ENCODE measurements at regions not wholly inside any gene's neighbourhood (a gene's known extent, or its start where the extent isn't known, plus 50 kb on each side); places are given as distances from the start of the nearest gene placed in this dataset.
"Not testable (repeated sequence)": the region's sequence is repeated elsewhere in the genome, so short reads cannot be mapped to it uniquely, and the experiment has no call there.

DNA sequence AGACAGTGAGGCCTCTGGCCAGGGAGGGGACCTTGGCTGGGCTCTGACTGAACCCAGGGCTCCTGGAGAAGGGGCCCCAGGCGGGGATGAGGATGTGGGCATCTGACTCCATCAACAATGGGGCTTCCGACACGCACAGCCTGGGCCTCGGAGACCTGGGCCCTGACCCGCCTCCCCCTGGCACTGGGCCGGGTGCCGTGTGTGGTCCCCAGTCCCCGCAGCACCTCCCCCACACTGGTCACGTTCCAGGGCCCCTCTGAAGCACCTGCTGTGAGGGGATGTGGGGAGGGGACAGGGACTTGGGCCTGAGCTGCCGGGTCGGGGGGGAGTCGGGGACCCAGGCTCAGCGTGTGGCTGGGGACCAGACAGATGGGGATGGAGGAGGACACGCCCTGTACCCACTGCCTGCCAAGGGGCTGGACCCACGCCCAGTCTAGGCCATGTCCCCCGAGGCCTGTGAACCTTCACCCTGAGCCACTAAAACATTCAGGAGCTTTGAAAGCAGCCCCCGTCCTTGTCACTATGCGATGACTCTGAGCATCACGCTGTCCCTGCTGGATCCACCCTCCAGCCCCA lies 165.8 kb downstream of the TMEM121 start:
- DNase-seq (ENCODE audit: low read depth), result not testable (repeated sequence)

DNA sequence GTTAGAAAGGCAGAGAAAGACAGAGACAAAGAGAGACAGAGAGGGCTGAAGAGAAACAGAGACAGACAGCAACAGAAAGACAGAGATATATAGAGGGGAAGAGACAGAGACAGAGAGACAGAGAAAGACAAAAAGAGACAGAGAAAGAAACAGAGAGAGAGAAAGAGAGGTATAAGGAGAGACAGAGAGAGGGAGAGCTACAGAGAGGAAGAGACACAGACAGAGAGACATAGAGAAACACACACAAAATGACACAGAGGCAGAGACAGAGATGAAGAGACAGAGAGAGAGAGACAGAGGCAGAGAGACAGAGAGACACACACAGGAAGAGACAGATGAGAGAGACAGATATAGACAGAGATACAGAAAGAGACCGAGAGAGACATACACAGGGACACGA lies 168.6 kb downstream of the TMEM121 start:
- no peak for DNase-seq (ENCODE audit: low read depth)

DNA sequence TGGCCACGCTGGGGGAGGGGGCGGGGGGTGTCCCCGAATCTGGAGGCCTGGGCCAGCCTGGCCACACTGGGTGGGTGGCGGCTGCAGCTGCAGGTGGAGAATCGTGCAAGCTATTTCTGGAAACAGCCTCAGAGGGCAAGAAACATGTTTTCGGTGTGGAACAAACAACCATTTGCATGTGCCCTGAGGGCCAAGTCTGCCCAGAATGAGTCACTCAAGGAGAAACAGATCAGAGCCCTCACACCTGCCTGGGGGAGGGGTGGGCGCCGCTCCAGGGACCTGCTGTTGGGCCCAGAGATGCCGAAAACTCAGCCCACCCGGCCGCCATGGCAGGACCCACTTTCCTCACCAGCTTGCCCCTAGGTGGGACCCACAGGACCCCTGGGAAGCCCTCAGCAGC lies 170.0 kb downstream of the TMEM121 start:
- DNase-seq (ENCODE audit: low read depth), result not testable (repeated sequence)

DNA sequence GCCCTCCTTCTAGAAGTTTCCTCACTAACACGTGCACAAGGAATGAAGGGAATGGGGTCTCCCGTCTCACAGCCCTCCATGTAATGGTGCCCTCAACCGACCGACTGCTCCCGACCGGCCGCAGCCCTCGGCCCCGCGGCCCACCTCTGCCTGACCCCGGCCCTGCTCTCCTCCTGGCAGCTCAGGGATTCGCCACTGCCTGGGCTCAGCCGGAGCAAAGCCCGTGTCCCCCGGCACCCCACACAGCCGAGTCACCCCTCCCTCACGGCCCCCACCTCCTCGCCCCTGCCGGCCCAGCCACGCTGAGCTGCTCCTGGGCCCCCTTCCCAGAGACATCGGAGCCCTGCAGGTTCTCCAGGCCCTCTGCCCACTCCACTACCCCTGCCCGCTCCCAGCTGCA lies 171.0 kb downstream of the TMEM121 start:
- DNase-seq (ENCODE audit: low read depth), result not testable (repeated sequence)

DNA sequence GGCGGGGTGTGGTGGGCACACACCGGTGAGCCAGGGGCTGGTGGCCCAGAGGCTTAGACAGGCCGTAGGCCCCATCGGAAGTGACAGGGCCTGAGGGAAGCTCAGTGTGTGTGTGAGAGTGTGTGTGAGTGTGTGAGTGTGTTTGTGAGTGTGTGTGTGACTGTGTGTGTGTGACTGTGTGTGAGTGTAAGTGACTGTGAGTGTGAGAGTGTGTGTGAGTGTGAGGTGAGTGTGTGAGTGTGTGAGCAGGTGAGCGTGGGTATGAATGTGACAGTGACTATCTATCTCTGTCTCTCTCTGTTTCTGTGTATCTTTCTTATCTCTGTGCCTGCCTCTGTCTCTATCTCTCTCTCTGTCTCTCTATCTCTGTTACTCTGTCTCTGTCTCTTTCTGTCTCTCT lies 171.6 kb downstream of the TMEM121 start:
- DNase-seq (ENCODE audit: low read depth), result not testable (repeated sequence)

DNA sequence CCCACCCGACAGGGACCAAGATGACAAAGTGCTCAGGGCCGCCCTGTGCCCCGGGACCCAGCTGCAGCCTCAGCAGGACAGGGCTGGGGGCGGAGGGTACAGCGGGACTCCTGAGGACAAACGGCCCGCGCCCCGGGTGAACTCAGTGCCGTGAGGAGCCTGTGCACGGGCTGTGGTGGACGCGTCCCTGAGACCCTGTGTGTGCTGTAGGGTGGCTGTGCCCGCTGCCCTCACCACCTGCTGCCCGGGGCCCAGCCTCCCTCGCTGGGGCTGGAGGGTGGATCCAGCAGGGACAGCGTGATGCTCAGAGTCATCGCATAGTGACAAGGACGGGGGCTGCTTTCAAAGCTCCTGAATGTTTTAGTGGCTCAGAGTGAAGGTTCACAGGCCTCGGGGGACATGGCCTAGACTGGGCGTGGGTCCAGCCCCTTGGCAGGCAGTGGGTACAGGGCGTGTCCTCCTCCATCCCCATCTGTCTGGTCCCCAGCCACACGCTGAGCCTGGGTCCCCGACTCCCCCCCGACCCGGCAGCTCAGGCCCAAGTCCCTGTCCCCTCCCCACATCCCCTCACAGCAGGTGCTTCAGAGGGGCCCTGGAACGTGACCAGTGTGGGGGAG lies 172.7 kb downstream of the TMEM121 start:
- not testable (repeated sequence) for DNase-seq (ENCODE audit: low read depth)

DNA sequence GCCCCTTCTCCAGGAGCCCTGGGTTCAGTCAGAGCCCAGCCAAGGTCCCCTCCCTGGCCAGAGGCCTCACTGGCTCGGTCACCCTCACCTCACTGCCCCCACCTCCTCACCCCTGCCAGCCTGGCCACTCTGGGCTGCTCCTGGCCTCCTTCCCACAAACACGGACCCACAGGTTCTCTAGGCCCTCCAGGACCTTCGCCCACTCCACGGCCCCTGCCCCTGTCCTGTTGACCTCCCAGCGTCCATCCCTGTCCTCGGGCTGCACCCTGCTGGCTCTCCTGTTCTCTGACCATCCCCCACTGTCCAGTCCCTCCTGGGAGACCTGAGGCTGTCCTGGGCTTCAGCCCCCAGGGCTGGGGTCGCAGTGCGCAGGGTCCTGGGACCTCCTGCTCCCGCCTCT lies 173.3 kb downstream of the TMEM121 start:
- DNase-seq (ENCODE audit: low read depth), result not testable (repeated sequence)

DNA sequence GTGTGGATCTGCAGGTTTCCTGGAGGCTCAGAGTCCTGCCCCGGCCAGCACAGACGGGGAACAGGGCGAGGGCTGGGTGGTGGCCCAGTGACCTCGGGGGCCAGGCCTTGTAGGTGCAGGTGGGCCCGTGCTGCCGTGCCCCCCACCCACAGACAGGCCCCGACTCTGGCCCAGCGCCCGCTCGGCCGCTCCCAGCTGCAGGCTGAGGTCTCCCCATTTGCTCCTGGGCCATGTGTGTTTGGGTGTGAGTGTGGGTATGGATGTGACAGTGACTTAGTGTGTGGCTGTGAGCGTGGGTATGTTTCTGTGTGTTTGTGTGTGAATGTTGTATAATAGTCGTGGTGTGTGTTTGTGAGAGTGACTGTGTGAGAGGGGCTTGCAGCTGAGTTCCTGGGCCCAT lies 173.8 kb downstream of the TMEM121 start:
- DNase-seq (ENCODE audit: low read depth), result not testable (repeated sequence)

DNA sequence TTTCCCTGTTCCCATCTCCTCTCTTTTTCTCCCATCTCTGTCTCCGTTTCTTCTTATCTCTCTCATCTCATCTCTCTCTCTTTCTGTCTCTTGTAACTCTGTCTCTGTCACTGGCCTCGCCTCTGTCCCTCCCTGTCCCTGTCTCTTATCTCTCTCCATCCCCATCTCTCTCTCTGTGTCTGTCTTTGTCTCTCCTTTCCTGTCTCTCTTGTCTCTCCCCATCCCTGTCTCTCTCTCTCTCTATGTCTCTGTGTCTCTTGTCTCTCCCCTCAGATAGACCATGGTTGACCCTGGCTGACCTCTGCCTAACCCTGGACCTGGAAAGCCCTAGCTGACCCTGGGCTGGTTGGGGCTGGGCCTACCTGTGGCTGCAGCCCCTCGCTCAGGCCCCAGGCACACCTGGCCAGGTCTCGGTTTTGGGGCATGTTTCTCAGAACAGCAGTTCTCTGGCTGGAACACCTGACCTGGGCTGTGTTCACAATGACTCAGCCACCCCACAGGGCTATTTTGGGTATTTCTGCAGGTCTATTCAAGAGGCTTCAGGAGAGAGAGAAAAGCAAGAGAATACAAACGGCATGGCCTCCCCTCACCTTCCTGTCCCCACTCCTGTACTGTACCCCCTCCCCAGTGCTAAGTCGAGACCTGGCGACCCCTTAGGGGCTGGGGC lies 174.4 kb downstream of the TMEM121 start:
- no peak for DNase-seq (ENCODE audit: low read depth)

DNA sequence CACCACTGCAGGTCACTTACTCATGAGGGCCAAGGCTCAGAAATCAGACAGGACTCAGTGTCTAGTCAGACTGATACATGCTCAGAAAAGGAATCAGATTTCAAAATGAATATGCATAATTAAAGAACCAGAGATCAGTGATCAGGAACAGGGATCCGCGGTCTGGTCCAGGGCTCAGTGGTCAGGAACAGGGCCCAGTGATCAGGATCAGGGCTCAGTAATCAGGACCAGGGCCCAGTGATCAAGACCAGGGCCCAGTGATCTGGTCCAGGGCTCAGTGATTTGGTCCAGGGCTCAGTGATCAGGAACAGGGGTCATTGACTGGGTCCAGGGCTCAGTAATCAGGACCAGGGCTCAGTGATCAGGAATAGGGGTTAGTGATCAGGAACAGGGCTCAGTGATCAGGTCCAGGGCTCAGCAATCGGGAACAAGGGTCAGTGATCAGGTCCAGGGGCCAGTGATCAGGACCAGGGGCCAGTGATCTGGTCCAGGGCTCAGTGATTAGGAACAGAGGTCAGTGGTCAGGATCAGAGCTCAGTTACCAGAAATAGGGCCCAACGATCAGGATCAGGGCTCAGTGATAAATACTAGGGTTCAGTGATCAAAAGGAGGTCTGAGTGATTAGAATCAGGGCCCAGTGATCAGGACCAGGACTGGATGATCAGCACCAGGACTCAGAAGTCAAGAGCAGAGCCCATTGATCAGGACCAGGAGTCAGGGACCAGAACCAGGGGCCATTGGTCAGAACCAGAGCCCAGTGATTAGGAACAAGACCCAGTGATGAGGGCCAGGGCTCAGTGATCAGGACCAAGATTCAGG lies 175.3 kb downstream of the TMEM121 start:
- no peak for DNase-seq (ENCODE audit: low read depth)

DNA sequence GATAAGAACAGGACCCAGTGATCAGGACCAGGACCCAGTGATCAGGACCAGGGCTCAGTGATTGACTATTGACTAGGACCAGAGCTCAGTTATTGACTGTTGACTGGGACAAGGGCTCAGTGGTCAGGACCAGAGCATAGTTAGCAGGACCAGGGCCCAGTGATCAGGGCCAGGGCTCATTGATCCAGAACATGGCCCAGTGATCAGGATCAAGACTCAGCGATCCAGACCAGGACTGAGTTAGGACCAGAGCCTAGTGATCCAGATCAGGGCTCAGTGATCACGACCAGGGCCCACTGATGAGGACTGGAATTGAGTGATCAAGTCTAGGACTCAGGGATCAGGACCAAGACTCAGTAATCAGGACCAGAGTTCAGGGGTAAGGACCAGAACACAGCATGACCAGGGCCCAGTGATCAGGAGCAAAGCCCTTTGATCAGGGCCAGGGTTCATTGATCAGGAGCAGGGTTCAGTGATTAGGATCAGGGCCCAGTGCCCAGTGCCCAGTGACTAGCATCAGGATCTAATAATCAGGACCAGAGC lies 176.0 kb downstream of the TMEM121 start:
- DNase-seq (ENCODE audit: low read depth), result no peak

DNA sequence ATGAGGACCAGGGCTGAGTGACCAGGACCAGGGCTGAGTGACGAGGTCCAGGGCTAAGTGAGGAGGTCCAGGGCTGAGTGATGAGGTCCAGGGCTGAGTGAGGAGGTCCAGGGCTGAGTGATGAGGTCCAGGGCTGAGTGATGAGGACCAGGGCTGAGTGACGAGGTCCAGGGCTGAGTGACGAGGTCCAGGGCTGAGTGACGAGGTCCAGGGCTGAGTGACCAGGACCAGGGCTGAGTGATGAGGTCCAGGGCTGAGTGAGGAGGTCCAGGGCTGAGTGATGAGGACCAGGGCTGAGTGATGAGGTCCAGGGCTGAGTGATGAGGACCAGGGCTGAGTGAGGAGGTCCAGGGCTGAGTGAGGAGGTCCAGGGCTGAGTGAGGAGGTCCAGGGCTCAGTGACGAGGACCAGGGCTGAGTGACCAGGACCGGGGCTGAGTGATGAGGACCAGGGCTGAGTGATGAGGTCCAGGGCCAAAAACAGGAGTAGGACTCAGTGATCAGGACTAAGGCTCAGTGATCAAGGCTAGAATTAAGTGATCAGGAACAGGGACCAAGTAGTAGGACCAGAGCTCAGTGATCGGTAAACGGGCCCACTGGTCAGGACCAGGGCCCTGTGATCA lies 176.8 kb downstream of the TMEM121 start:
- not testable (repeated sequence) for DNase-seq (ENCODE audit: low read depth)

DNA sequence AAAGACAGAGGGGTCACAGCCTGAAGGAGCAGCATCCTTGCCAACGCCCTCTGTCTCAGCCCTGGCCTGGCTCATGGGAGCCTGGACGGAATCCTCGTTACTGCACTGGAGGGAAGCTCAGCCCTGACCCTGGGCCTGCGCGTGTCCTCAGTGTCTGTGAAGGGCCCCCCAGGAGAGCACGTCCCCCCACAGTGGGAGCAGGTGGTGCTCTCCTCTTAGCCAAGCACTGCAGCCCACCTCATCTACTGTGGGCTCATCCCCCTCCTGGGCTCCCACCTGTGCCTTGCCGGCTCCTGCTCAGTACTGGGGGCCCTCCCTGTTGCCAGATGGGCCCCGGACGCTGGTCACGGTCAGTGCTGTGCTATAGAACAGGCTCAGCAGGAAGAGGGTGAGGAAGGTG lies 177.7 kb downstream of the TMEM121 start:
- not testable (repeated sequence) for DNase-seq (ENCODE audit: low read depth)

DNA sequence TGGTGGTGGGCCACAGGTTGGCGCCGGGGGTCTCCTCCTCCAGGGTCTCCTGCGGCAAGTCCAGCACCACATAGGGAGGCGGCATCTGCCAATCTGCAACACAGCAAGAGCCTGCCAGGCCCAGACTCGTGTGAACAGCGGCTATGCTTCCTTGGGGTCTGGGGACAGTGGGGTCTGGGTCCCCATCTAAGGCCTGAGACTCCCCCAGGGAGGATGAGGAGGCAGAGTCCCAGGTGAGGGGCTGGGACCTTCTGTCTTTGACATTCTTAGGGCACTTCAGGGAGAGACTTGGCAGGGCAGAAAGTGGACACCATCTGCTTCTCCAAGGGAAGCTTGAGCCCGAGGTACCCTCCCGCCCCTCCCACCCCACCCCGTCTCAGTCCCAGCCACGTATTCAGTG lies 178.1 kb downstream of the TMEM121 start:
- DNase-seq (ENCODE audit: low read depth), result not testable (repeated sequence)

DNA sequence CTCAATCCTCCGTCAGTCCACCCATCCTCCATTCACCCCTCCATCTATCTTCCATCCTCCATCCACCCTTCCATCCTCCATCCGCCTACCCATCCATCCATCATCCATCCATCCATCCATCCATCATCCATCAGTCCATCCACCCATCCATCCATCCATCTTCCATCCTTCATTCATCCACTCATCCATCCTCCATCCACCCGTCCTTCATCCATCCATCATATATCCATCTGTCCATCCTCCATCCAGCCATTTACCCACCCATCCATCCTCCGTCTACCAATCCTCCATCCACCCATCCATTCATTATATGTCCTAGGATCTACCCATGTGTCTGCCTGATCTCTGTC lies 179.1 kb downstream of the TMEM121 start:
- not testable (repeated sequence) for DNase-seq (ENCODE audit: low read depth)

DNA sequence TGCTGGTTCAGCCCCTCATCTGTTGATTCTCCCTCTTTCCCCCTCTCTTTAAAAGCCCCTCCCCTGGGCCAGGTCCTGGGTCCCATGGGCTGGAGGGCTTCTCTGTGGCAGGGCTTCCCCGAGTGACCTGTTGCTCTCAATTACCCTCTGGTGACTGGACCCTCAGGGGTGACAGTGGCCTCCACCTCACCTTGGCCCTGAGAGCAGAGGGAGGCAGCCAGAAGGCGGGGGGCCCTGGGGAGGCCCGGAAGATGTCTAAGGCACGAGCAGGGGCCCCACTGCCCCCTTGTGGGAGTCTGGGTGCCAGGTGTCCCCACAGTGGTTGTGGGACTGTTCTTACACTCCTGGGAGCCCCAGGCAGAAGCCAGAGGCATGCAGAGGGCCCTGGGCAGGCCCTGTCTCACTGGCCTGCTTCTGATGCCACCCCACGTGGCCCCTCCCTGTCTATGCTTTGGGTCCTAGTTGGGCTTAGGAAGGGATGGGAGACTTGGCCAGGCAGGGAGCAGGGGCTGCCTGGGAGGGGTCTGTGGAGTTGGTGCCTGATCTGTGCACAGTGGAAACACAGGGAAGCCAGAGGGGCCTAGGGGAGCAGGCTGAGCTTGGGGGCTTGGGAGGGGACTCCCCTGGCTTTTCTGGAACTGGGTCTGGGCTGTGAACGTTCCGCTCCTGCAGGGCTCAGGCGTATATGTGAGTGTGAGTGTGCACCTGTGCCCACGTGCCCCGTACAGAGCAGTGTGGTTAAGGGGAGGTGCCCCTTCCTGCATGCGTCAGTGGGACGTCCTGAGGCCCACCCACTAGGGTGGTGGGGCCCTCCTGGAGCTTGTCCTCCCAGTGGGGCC lies 179.7 kb downstream of the TMEM121 start:
- DNase-seq (ENCODE audit: low read depth), result not testable (repeated sequence)

DNA sequence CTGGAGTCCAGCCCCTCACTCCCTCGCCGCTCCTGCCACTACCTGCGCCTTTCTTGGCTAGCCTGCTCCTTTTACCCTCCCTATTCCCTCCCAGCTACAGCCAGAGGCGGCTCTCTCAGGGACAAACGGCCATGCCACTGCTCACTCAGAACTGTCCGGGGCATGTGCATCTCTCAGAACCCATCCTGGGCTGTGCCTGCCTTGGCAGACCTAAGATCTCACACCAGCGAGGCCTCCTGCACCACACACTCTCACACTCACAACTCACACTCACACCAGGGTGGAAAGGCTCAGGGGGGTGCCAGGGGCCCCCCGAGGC lies 180.3 kb downstream of the TMEM121 start:
- not testable (repeated sequence) for DNase-seq (ENCODE audit: low read depth)

DNA sequence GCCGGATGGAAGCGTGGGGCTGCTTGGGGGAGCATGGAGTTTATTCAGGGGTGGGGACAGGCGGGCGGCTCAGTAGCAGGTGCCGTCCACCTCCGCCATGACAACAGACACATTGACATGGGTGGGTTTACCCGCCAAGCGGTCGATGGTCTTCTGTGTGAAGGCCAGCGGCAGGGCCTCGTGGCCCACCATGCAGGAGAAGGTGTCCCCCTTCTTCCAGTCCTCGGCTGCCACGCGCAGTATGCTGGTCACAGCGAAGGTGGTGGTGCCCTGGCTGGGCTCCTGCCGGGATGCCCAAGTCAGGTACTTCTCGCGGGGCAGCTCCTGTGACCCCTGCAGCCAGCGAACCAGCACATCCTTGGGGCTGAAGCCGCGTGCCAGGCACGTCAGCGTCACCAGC lies 180.7 kb downstream of the TMEM121 start:
- not testable (repeated sequence) for DNase-seq (ENCODE audit: low read depth)

DNA sequence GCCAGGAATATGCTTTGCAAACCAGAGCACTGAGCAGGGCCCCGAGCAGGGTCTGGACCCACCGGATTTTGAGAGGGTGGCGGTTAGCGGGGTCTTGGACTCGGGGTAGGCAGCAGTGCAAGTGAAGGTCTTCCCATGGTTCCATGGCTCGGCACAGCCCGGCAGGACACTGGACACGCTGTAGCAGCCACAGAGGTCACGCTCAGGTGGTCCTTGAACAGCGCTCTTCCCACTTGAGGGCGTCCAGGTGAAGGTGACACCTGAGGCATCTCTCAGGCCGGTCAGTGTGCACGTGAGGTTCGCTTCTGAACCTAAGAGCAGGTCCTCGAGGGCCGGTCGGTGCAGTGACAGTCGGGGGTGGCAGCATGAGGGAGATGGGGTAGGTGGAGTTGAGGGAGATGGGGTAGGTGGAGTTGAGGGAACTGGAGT lies 181.4 kb downstream of the TMEM121 start:
- DNase-seq (ENCODE audit: low read depth), result not testable (repeated sequence)

DNA sequence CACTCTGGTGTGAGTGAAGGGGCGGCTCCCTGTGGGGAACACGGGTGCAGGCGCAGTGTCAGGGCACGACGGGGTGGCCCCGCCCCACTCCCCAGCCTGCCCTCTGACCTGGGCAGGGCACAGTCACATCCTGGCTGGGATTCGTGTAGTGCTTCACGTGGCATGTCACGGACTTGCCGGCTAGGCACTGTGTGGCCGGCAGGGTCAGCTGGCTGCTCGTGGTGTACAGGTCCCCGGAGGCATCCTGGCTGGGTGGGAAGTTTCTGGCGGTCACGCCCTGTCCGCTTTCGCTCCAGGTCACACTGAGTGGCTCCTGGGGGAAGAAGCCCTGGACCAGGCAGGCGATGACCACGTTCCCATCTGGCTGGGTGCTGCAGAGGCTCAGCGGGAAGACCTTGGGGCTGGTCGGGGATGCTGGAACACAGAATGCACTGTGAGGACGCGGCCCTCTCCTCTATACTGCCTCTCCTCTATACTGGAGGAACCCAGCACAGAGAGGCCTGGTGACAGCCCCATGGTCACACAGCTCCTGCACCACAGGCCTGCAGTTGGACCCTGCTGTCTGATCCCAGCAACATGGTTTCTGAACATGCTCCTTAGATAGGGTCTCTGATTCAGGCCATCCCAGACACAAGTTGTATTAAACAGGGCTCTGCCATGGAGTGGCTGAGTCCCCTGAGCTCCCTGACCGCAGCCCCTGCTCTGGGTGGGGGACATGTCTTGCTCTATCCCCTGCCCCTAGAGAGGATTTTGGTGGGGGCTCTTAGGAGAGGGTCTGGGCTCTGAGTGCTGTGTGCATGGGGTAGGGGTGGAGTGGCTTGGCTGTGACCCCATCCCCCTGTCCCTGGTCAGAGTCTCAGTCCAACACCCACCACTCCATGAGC lies 182.1 kb downstream of the TMEM121 start:
- DNase-seq (ENCODE audit: low read depth), result not testable (repeated sequence)
